ENCODE measurements at regions not wholly inside any gene's neighbourhood (a gene's known extent, or its start where the extent isn't known, plus 50 kb on each side); places are given as distances from the start of the nearest gene placed in this dataset.

- TF ChIP-seq TAF1 (IDR thresholded peaks at IDR 0.05; ENCODE audit: low read depth, low read length) (no peak), POLR2A (IDR thresholded peaks at IDR 0.05; ENCODE audit: low read depth, low read length) (no peak), SPI1 (IDR thresholded peaks at IDR 0.05; ENCODE audit: low read depth, low read length) (no peak), POLR2AphosphoS5 (IDR thresholded peaks at IDR 0.05; ENCODE audit: low read depth, low read length) (no peak), POU2F2 (IDR thresholded peaks at IDR 0.05; ENCODE audit: low read depth, low read length) (no peak)
Measured at GRCh38 chr10:27297844-27298521, 57.4 kb upstream of the ACBD5 start.
